ENCODE measurements at regions not wholly inside any gene's neighbourhood (a gene's known extent, or its start where the extent isn't known, plus 50 kb on each side); places are given as distances from the start of the nearest gene placed in this dataset.

DNA sequence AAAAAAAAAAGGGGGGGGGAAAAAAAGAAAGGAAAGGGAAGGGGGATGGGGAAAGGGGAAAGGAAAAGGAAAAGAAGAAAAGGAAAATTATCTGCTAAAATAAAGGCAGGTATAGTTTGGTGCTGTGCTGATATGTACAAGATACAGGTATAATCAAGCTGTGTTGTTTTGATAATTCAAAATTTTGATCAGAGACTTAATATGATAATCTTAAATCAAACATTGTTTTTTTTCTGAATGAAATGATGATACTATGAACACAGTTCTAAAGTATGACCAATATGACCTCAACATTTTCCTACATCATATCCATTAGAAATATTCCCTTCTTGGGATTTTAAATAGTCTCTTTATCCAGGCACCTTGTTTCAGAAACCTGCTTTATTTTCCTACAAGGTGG lies 115.6 kb upstream of the TRPM3 start:
- Histone ChIP-seq H3K27ac (ENCODE audit: insufficient read depth, low read depth, low read length, poor library complexity, severe bottlenecking) (no peak overlapping the region), H3K36me3 (ENCODE audit: control insufficient read depth, insufficient read depth, low read length) (no peaks in the 10 kb centered on the region), H3K4me3 (ENCODE audit: insufficient read depth, low read depth, low read length) (no peak overlapping the region), H3K9me3 (ENCODE audit: control insufficient read depth, low read length) (no peaks in the 10 kb centered on the region), H3K4me1 (ENCODE audit: control insufficient read depth, insufficient read depth, low read length) (no peaks in the 10 kb centered on the region), H3K27me3 (ENCODE audit: control insufficient read depth, insufficient read depth, low read length, poor library complexity, severe bottlenecking) (no peaks in the 10 kb centered on the region)

DNA sequence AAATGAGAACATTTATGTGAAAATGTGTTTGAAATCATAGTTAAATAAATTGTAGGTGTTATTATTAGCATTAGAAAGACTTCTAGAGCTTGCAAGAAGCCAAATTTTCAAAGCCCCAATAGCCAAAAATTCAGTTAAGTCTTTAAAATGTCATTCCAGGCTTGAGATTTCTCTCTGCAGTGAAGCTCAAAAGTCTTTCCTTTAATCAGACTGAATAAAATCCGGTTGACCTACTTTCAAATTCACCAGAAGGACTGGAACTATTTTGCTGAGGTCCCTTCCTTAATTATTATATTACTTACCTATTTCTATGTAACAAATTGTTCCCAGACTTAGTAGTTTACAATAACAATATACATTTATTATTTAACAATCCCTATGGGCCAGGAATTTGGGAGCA lies 112.2 kb upstream of the TRPM3 start:
- Histone ChIP-seq H3K36me3 (ENCODE audit: control insufficient read depth, insufficient read depth, low read length) (no peaks in the 10 kb centered on the region), H3K27me3 (ENCODE audit: control insufficient read depth, insufficient read depth, low read length, poor library complexity, severe bottlenecking) (no peaks in the 10 kb centered on the region), H3K4me3 (ENCODE audit: insufficient read depth, low read depth, low read length) (no peak overlapping the region), H3K27ac (ENCODE audit: insufficient read depth, low read depth, low read length, poor library complexity, severe bottlenecking) (no peak overlapping the region), H3K9me3 (ENCODE audit: control insufficient read depth, low read length) (no peaks in the 10 kb centered on the region), H3K4me1 (ENCODE audit: control insufficient read depth, insufficient read depth, low read length) (no peaks in the 10 kb centered on the region)
- WGBS, 2 experiments, result 83 to 92% methylated on average over 1 of the region's 1 CpG

DNA sequence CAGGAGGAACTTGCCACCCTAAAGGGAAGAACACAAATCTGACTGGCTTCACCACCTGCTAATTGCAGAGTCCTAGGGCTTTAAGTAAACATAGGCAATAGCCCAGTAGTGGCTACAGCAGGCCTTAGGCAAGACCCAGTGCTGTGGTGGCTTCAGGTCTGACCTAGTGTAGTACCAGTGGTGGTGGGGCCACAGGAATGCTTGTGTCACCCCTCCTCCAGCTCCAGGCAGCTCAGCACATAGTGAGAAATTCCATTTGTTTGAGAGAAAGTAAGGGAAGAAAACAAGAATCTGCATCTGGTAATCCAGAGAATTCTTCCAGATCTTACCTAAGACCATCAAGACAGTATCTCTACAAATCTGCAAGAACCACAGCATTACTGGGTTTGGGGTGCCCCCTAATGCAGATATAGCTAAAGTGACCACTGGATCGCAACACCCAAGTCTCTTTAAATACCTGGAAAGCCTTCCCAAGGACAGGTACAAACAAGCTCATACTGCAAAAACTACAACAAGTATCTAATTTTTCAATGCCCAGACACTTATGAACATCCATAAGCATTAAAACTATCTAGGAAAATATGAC lies 102.6 kb upstream of the TRPM3 start:
- WGBS, 2 experiments, result 84 to 91% methylated on average over 1 of the region's 1 CpG
- H3K27me3 ChIP-seq (ENCODE audit: control insufficient read depth, insufficient read depth, low read length, poor library complexity, severe bottlenecking), result no peaks in the 10 kb centered on the region
- no peaks in the 10 kb centered on the region for H3K4me1 ChIP-seq (ENCODE audit: control insufficient read depth, insufficient read depth, low read length)
- H3K36me3 ChIP-seq (ENCODE audit: control insufficient read depth, insufficient read depth, low read length), result no peaks in the 10 kb centered on the region
- no peak overlapping the region for H3K4me3 ChIP-seq (ENCODE audit: insufficient read depth, low read depth, low read length)
- no peaks in the 10 kb centered on the region for H3K9me3 ChIP-seq (ENCODE audit: control insufficient read depth, low read length)
- H3K27ac ChIP-seq (ENCODE audit: insufficient read depth, low read depth, low read length, poor library complexity, severe bottlenecking), result no peak overlapping the region

DNA sequence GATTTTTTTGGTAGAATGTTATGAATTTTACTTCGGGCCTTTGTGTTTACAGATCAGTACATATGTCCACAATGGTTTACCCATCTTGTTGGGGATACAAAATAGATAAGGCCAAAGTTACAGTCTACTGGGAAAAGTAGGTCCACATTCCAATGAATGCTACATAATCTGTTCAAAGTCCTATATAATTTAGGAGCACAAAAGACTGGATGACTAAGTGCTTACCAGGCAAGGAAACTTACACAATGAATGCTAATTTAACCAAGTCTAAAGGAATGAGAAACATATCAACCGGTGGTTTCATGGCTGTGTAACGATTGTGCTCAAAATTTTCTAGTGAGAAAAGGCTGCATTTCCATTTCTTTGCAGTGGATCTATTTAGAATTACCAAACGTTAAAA lies 97.4 kb upstream of the TRPM3 start:
- no peaks in the 10 kb centered on the region for H3K4me1 ChIP-seq (ENCODE audit: control insufficient read depth, insufficient read depth, low read length)
- H3K9me3 ChIP-seq (ENCODE audit: control insufficient read depth, low read length), result no peaks in the 10 kb centered on the region
- no peak overlapping the region for H3K27ac ChIP-seq (ENCODE audit: insufficient read depth, low read depth, low read length, poor library complexity, severe bottlenecking)
- no peak overlapping the region for H3K4me3 ChIP-seq (ENCODE audit: insufficient read depth, low read depth, low read length)
- 58 to 72% methylated on average over 4 of the region's 4 CpGs for WGBS, 2 experiments
- no peaks in the 10 kb centered on the region for H3K36me3 ChIP-seq (ENCODE audit: control insufficient read depth, insufficient read depth, low read length)
- H3K27me3 ChIP-seq (ENCODE audit: control insufficient read depth, insufficient read depth, low read length, poor library complexity, severe bottlenecking), result no peaks in the 10 kb centered on the region

DNA sequence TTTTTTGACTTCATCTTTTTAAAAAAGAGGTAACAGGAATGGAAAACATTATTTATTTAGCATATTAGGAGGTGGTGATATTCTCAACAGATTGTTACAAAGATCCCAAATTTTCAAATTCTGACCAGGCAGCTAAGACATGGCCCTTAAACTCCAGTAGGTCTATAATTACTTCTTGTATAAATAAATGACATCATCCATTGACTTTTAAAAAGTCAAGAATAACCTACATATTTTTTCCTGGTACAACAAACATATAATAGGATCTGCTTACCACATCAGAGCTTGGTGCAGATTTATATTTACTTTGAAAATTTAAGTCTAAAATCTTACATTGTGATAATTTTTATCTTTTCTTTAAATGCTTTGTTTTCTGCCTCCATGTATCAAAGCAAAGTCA lies 92.2 kb upstream of the TRPM3 start:
- H3K4me3 ChIP-seq (ENCODE audit: insufficient read depth, low read depth, low read length), result no peak overlapping the region
- no peaks in the 10 kb centered on the region for H3K27me3 ChIP-seq (ENCODE audit: control insufficient read depth, insufficient read depth, low read length, poor library complexity, severe bottlenecking)
- H3K36me3 ChIP-seq (ENCODE audit: control insufficient read depth, insufficient read depth, low read length), result no peaks in the 10 kb centered on the region
- no peak overlapping the region for H3K27ac ChIP-seq (ENCODE audit: insufficient read depth, low read depth, low read length, poor library complexity, severe bottlenecking)
- H3K4me1 ChIP-seq (ENCODE audit: control insufficient read depth, insufficient read depth, low read length), result no peaks in the 10 kb centered on the region
- H3K9me3 ChIP-seq (ENCODE audit: control insufficient read depth, low read length), result no peaks in the 10 kb centered on the region

DNA sequence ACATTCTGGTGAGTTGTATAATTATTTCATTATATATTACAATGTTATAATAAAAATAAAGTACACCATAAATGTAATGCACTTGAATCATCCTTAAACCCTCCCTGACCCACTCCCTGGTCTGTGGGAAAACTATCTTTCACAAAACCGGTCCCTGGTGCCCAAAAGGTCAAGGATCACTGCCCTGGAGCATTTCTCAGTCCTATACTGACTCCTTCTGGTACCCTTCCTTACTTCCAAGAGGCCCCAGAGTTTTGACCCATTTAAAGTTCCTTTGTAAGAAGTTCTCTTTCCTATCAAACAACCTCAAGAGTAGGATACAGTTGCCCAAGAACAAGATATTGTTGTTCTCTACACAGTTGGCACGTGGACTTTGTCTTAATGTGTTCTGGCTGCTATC lies 88.9 kb upstream of the TRPM3 start:
- 68 to 76% methylated on average over 2 of the region's 2 CpGs for WGBS, 2 experiments
- Histone ChIP-seq H3K27me3 (ENCODE audit: control insufficient read depth, insufficient read depth, low read length, poor library complexity, severe bottlenecking) (no peaks in the 10 kb centered on the region), H3K36me3 (ENCODE audit: control insufficient read depth, insufficient read depth, low read length) (no peaks in the 10 kb centered on the region), H3K4me1 (ENCODE audit: control insufficient read depth, insufficient read depth, low read length) (no peaks in the 10 kb centered on the region), H3K27ac (ENCODE audit: insufficient read depth, low read depth, low read length, poor library complexity, severe bottlenecking) (no peak overlapping the region), H3K9me3 (ENCODE audit: control insufficient read depth, low read length) (no peaks in the 10 kb centered on the region), H3K4me3 (ENCODE audit: insufficient read depth, low read depth, low read length) (no peak overlapping the region)

DNA sequence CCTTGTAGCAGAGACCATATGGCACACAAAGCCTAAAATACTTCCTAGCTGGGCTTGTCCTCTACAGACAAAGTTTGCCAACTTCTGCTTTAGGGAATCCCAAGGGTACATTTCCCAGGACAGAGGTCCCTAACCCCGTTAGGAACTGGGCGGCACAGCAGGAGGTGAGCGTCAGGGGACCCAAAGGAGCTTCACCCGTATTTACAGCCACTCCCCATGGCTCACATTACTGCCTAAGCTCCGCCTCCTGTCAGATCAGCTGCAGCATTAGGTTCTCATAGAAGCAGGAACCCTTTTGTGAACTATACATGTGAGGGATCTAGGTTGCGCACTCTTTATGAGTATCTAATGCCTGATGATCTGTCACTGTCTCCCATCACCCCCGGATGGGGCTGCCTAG lies 88.5 kb upstream of the TRPM3 start:
- no peaks in the 10 kb centered on the region for H3K27me3 ChIP-seq (ENCODE audit: control insufficient read depth, insufficient read depth, low read length, poor library complexity, severe bottlenecking)
- H3K36me3 ChIP-seq (ENCODE audit: control insufficient read depth, insufficient read depth, low read length), result no peaks in the 10 kb centered on the region
- no peaks in the 10 kb centered on the region for H3K9me3 ChIP-seq (ENCODE audit: control insufficient read depth, low read length)
- no peak overlapping the region for H3K4me3 ChIP-seq (ENCODE audit: insufficient read depth, low read depth, low read length)
- no peak overlapping the region for H3K27ac ChIP-seq (ENCODE audit: insufficient read depth, low read depth, low read length, poor library complexity, severe bottlenecking)
- 85 to 87% methylated on average over 6 to 7 of the region's 7 CpGs for WGBS, 2 experiments
- no peaks in the 10 kb centered on the region for H3K4me1 ChIP-seq (ENCODE audit: control insufficient read depth, insufficient read depth, low read length)

DNA sequence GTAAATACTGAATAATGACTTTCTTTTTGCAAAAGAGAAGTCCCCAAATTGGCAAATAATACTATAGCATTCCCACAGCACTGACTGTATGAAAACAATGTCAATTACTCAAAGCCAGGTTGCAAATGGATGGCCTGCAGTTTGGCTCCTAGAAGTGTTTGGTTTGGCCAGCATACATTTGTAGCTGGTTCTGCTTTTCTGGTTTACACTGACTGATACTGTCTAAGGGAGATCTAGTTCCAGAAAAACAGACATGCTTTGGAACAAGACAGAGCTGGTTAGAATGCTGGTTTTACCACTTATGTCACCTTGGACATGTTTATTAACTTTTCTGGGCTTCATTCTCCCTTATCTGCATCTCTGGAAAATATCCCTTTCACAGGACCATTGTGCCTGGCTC lies 81.5 kb upstream of the TRPM3 start:
- no peaks in the 10 kb centered on the region for H3K4me1 ChIP-seq (ENCODE audit: control insufficient read depth, insufficient read depth, low read length)
- H3K4me3 ChIP-seq (ENCODE audit: insufficient read depth, low read depth, low read length), result no peak overlapping the region
- no peaks in the 10 kb centered on the region for H3K36me3 ChIP-seq (ENCODE audit: control insufficient read depth, insufficient read depth, low read length)
- H3K27ac ChIP-seq (ENCODE audit: insufficient read depth, low read depth, low read length, poor library complexity, severe bottlenecking), result no peak overlapping the region
- no peaks in the 10 kb centered on the region for H3K27me3 ChIP-seq (ENCODE audit: control insufficient read depth, insufficient read depth, low read length, poor library complexity, severe bottlenecking)
- H3K9me3 ChIP-seq (ENCODE audit: control insufficient read depth, low read length), result no peaks in the 10 kb centered on the region

DNA sequence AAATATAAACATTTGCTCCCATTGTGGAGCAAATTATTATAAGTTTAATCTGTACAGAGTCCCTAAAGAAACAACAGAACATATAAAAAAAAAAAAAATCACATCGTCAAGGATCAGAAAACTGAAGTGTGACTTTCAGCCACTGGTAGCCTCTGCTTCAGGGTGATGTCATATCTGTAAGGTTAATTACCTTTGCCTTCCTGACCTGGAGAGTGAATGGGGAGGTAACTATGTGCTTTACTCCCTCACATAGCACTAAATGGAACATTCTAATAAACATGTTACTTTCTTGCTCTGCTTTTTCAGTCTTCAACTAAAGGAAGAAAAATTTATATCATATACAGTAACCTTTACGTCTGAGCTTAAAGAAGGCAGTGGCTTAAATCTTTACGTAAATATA lies 70.3 kb upstream of the TRPM3 start:
- Histone ChIP-seq H3K27me3 (ENCODE audit: control insufficient read depth, insufficient read depth, low read length, poor library complexity, severe bottlenecking) (no peaks in the 10 kb centered on the region), H3K27ac (ENCODE audit: insufficient read depth, low read depth, low read length, poor library complexity, severe bottlenecking) (no peak overlapping the region), H3K4me1 (ENCODE audit: control insufficient read depth, insufficient read depth, low read length) (no peaks in the 10 kb centered on the region), H3K9me3 (ENCODE audit: control insufficient read depth, low read length) (no peaks in the 10 kb centered on the region), H3K36me3 (ENCODE audit: control insufficient read depth, insufficient read depth, low read length) (no peaks in the 10 kb centered on the region), H3K4me3 (ENCODE audit: insufficient read depth, low read depth, low read length) (no peak overlapping the region)
- WGBS, 2 experiments, result 90% methylated on average over 3 of the region's 3 CpGs; no CpG with 5 or more reads in 1 of the 2 experiments

DNA sequence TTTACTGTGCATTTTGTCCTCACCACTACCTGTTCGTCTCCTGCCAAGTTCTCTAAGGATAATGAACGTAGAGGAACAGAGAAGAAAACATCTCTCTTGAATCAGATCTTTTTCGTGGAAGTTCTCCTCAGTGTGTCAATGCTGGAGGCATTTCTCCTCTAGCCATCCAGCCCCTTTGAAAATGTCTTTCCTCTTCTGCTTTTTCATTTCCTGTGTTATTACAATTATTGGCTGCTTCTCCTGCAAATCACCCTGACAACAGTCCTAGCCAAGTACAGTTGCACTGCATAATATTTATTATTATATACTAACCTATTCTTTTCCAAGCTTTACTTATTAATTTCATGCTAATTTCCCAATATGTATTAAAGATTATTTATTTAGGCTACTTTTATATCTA lies 61.8 kb upstream of the TRPM3 start:
- Histone ChIP-seq H3K27ac (ENCODE audit: insufficient read depth, low read depth, low read length, poor library complexity, severe bottlenecking) (no peak overlapping the region), H3K4me1 (ENCODE audit: control insufficient read depth, insufficient read depth, low read length) (no peaks in the 10 kb centered on the region), H3K36me3 (ENCODE audit: control insufficient read depth, insufficient read depth, low read length) (no peaks in the 10 kb centered on the region), H3K4me3 (ENCODE audit: insufficient read depth, low read depth, low read length) (no peak overlapping the region), H3K27me3 (ENCODE audit: control insufficient read depth, insufficient read depth, low read length, poor library complexity, severe bottlenecking) (no peaks in the 10 kb centered on the region), H3K9me3 (ENCODE audit: control insufficient read depth, low read length) (no peaks in the 10 kb centered on the region)
- WGBS, 2 experiments, result 92 to 96% methylated on average over 3 of the region's 3 CpGs

DNA sequence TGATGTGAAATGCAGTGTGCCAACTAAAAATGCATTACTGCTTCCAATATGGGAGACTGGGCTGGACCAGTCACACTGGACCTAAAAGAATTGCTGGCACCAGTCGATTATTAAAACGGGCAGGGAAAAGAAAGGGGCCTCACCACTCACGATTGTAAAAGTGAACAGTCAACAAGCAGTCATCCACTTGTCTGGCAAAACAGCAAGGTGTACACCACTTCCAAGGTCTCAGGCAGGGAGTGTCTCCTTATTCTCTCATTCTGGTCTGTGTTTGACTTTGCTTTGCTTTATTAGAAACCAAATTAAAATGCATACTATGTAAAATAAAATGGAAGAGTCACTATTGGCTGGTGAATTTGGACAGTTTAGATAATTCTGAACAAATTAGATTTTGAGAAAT lies 57.8 kb upstream of the TRPM3 start:
- Histone ChIP-seq H3K4me1 (ENCODE audit: control insufficient read depth, insufficient read depth, low read length) (no peaks in the 10 kb centered on the region), H3K27me3 (ENCODE audit: control insufficient read depth, insufficient read depth, low read length, poor library complexity, severe bottlenecking) (no peaks in the 10 kb centered on the region), H3K27ac (ENCODE audit: insufficient read depth, low read depth, low read length, poor library complexity, severe bottlenecking) (no peak overlapping the region), H3K9me3 (ENCODE audit: control insufficient read depth, low read length) (no peaks in the 10 kb centered on the region), H3K36me3 (ENCODE audit: control insufficient read depth, insufficient read depth, low read length) (no peaks in the 10 kb centered on the region), H3K4me3 (ENCODE audit: insufficient read depth, low read depth, low read length) (no peak overlapping the region)
- 93 to 94% methylated on average over 3 of the region's 3 CpGs for WGBS, 2 experiments

All from ectodermal cell (in vitro differentiated cells).